Adrenal gland (tissue), 9 donors: ENCODE measurements at regions not wholly inside any gene's neighbourhood (a gene's known extent, or its start where the extent isn't known, plus 50 kb on each side); places are given as distances from the start of the nearest gene placed in this dataset.

Source experiments
- DNase-seq, 7 donors: peaks; one replicate each; pipeline ENCODE4 v3.0.0-alpha.2; 2019 to 2020
- H3K27ac ChIP-seq, 5 donors: fragments of 200-600 bp; sonication (generic) in 4 of 5; 1 replicate in 3 of 5; 2 replicates in 2 of 5; pipeline versions ENCODE4 v1.5.1 to v1.8.0; 2016 to 2020; ENCODE audit warnings: mild to moderate bottlenecking in 1 of 5
- H3K27me3 ChIP-seq: fragments of 200-600 bp; 2 replicates; pipeline ENCODE4 v1.8.0; 2021
- H3K36me3 ChIP-seq, 2 donors: fragments of 200-600 bp; replicated peaks in 1 of 2; 1 replicate in 1 of 2; 2 replicates in 1 of 2; pipeline versions ENCODE4 v1.5.1 to v1.8.0; 2018 to 2022
- H3K4me1 ChIP-seq, 2 donors: fragments of 200-600 bp; replicated peaks in 1 of 2; 1 replicate in 1 of 2; 2 replicates in 1 of 2; pipeline versions ENCODE4 v1.5.1 to v1.8.0; 2018 to 2021
- H3K4me3 ChIP-seq, 4 donors: fragments of 200-600 bp; sonication (generic) in 3 of 4; one replicate each; pipeline ENCODE4 v1.5.1; 2016 to 2018
- H3K9me3 ChIP-seq, 3 donors: fragments of 200-600 bp; sonication (generic) in 1 of 3; replicated peaks in 1 of 3; 1 replicate in 2 of 3; 2 replicates in 1 of 3; pipeline versions ENCODE4 v1.5.1 to v1.8.0; 2016 to 2021
- CTCF ChIP-seq, 6 experiments: fragments of 450-650 bp in 4 of 6; fragments of 200-600 bp in 2 of 6; sonication (generic) in 1 of 6; IDR thresholded peaks; 1 replicate in 5 of 6; 2 replicates in 1 of 6; pipeline versions ENCODE4 v1.5.1 to v1.8.0; 2016 to 2021; ENCODE audit warnings: antibody characterized with exemption in 6 of 6, mild to moderate bottlenecking in 2 of 6, moderate library complexity in 1 of 6
- POLR2A ChIP-seq, 2 donors: fragments of 450-650 bp; IDR thresholded peaks; one replicate each; pipeline ENCODE4 v1.6.1; 2017; ENCODE audit warnings: antibody characterized with exemption in 2 of 2, mild to moderate bottlenecking in 2 of 2, moderate library complexity in 1 of 2
- WGBS, 4 donors: extraction: QIAGEN DNeasy Blood & Tissue Kit in 2 of 4; methylation state at CpG; one replicate each; pipeline versions ENCODE4 v1.1.5 to v1.1.7; 2013 to 2017; 5-methylcytosine and 5-hydroxymethylcytosine counted together
- intact Hi-C, 2 donors: fragments of 100-400 bp; cut with DNase I; formaldehyde crosslinking; loops; one replicate each; pipeline versions ENCODE4 v1.14.1 to v1.15.0; 2022 to 2023
- donor health status: healthy with polysubstance abuse.
- donor health status: Bipolar disorder and iron deficiency.
- donor health status: DM: yes; HTN: yes; CAD: no.
- donor health status: DM: no; HTN: no; CAD: no.
- donor health status: DM: no; HTN: no; CAD: no.

GRCh38 chr10:65135508-65135907 is 1614.3 kb downstream of the REEP3 start:
- no peak for TF ChIP-seq CTCF (IDR thresholded peaks at IDR 0.05)
- no peak for TF ChIP-seq POLR2A (IDR thresholded peaks at IDR 0.05)
- Histone ChIP-seq H3K27ac (no peak overlapping the region), H3K27me3 (no peaks in the 10 kb centered on the region), H3K4me1 (no peaks in the 10 kb centered on the region), H3K36me3 (no peaks in the 10 kb centered on the region), H3K4me3 (no peak overlapping the region), H3K9me3 (peaks cover 0 to 5% (median 4%) of the 10 kb centered on the region in 3 donors)
- 34 to 53% (median 47%) methylated on average over 1 of the region's 1 CpG for WGBS, 4 donors
- DNase-seq, result no peak
- intact Hi-C loops, result no loop called here

GRCh38 chr10:65142641-65143435 is 1621.6 kb downstream of the REEP3 start:
- Histone ChIP-seq H3K27ac (no peak overlapping the region), H3K4me3 (no peak overlapping the region), H3K36me3 (no peaks in the 10 kb centered on the region), H3K27me3 (no peaks in the 10 kb centered on the region), H3K9me3 (no peaks in the 10 kb centered on the region), H3K4me1 (no peaks in the 10 kb centered on the region)
- intact Hi-C loops, result no loop called here
- no peak for DNase-seq
- WGBS, 4 donors, result 76 to 89% (median 84%) methylated on average over 2 of the region's 2 CpGs
- TF ChIP-seq CTCF (IDR thresholded peaks at IDR 0.05) (no peak), POLR2A (IDR thresholded peaks at IDR 0.05) (no peak)

GRCh38 chr10:65143723-65144122 is 1622.5 kb downstream of the REEP3 start:
- Histone ChIP-seq H3K4me1 (no peaks in the 10 kb centered on the region), H3K27ac (no peak overlapping the region), H3K4me3 (no peak overlapping the region), H3K36me3 (no peaks in the 10 kb centered on the region), H3K27me3 (no peaks in the 10 kb centered on the region), H3K9me3 (no peaks in the 10 kb centered on the region)
- no peak for TF ChIP-seq POLR2A (IDR thresholded peaks at IDR 0.05)
- no peak for TF ChIP-seq CTCF (IDR thresholded peaks at IDR 0.05)
- WGBS, 4 donors, result 57 to 74% (median 62%) methylated on average over 4 of the region's 4 CpGs
- intact Hi-C loops, result no loop called here
- DNase-seq, result no peak

- no peaks in the 10 kb centered on the region for H3K27me3 ChIP-seq
- H3K36me3 ChIP-seq, result no peaks in the 10 kb centered on the region
- no peak for TF ChIP-seq CTCF (IDR thresholded peaks at IDR 0.05)
- no peak for TF ChIP-seq POLR2A (IDR thresholded peaks at IDR 0.05)
- H3K27ac ChIP-seq, result no peak overlapping the region
- 63 to 73% (median 70%) methylated on average over 1 of the region's 1 CpG for WGBS, 4 donors
- intact Hi-C loops, result no loop called here
- no peaks in the 10 kb centered on the region for H3K4me1 ChIP-seq
- DNase-seq, result no peak
- no peak overlapping the region for H3K4me3 ChIP-seq
- no peaks in the 10 kb centered on the region for H3K9me3 ChIP-seq
These were observed 1628.7 kb downstream of the REEP3 start for GRCh38 chr10:65149878-65150277.
